C4-2B (cell line): ENCODE measurements at regions not wholly inside any gene's neighbourhood (a gene's known extent, or its start where the extent isn't known, plus 50 kb on each side); places are given as distances from the start of the nearest gene placed in this dataset.

Source experiments
- CTCF ChIP-seq: fragments of 450-650 bp; conservative IDR thresholded peaks from 2 replicates; pipeline ENCODE4 v1.5.1; 2017; ENCODE audit warnings: mild to moderate bottlenecking
- ZFX ChIP-seq: fragments of 450-650 bp; IDR thresholded peaks from 2 replicates; pipeline ENCODE4 v1.6.1; 2017

GRCh38 chr2:145799595-145800108 lies 1279.7 kb upstream of the ZEB2 start:
- TF ChIP-seq CTCF = no peak
- TF ChIP-seq ZFX = no peak
